IPS DF 4.7 (cell line): ENCODE measurements at regions not wholly inside any gene's neighbourhood (a gene's known extent, or its start where the extent isn't known, plus 50 kb on each side); places are given as distances from the start of the nearest gene placed in this dataset.
"Not testable (repeated sequence)": the region's sequence is repeated elsewhere in the genome, so short reads cannot be mapped to it uniquely, and the experiment has no call there.

Source experiments
- DNase-seq: peaks from one replicate; pipeline ENCODE4 v3.0.0-alpha.2; 2013; ENCODE audit warnings: low spot score; ENCODE audit errors: extremely low read depth

- DNase-seq = no peak
Measured at GRCh38 chr1:178572604-178573003, 59.7 kb downstream of the TEX35 start.

- DNase-seq = no peak
Measured at GRCh38 chr1:178573330-178573729, 60.4 kb downstream of the TEX35 start.

- DNase-seq = no peak
Measured at GRCh38 chr1:178574345-178574744, 61.4 kb downstream of the TEX35 start.

GRCh38 chr1:178575611-178576361, 62.9 kb downstream of the TEX35 start:
- no peak for DNase-seq

DNA sequence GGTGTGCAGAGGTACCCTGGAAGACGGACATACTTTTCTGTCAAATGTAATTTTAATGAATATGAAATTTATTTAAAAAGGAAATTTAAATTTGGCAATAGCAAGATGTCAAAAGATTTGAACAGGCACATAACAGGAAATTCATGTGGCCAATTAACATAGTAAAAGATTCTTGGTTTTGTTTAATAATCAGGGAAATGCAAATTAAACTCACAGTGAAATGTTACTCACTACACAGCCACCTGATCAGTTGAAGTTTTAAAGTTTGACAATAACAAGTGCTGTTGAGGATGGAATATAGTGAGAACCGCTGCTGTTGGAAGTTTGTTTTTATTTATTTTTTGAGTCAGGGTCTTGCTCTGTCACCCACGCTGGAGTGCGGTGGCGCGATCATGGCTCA, 63.9 kb downstream of the TEX35 start:
- DNase-seq = no peak

- DNase-seq = no peak
Measured at GRCh38 chr1:178577882-178578281, 65.0 kb downstream of the TEX35 start.

DNA sequence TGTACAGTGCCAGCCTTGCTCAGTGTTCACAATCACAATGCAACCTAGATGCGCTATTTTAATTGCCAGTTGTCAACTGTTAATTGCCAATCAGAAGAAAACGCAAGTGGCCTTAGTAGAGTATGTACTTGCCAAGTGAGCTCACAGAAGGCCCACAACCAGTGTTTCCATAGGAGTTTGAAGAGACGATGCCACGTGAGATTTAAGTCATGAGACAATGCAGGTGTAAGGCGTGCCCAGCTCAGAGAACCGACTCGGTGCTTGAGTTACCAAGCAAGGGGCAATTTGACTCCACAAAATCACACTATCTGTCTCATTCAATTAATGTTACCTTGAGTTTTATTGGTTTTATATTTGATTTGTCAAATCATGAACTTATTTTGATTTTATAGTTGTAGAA, 65.6 kb downstream of the TEX35 start:
- no peak for DNase-seq

DNA sequence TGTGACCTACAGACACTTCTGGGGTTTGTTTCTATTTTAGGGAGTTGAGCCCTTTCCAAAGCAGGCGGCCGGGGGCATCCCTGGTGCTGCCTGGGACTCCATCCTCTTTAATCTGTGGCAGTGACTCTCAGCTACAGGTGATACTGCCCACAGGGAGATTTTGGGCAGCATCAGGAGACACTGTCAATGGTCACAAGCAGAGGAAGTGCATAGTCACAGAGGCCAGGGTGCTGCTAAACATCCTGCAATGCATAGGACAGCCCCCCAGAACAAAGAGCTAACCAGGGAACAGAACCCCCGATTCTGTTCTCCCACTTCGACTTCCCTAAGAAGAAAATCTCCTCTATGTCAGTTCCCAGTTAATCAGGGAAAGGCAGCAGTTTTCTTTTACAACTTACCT, 66.2 kb downstream of the TEX35 start:
- DNase-seq = no peak

- DNase-seq = no peak
Measured at GRCh38 chr1:178579562-178579961, 66.7 kb downstream of the TEX35 start.

GRCh38 chr1:178580096-178580495, 67.2 kb downstream of the TEX35 start:
- DNase-seq = no peak

- no peak for DNase-seq
Measured at GRCh38 chr1:178580876-178581275, 68.0 kb downstream of the TEX35 start.

DNA sequence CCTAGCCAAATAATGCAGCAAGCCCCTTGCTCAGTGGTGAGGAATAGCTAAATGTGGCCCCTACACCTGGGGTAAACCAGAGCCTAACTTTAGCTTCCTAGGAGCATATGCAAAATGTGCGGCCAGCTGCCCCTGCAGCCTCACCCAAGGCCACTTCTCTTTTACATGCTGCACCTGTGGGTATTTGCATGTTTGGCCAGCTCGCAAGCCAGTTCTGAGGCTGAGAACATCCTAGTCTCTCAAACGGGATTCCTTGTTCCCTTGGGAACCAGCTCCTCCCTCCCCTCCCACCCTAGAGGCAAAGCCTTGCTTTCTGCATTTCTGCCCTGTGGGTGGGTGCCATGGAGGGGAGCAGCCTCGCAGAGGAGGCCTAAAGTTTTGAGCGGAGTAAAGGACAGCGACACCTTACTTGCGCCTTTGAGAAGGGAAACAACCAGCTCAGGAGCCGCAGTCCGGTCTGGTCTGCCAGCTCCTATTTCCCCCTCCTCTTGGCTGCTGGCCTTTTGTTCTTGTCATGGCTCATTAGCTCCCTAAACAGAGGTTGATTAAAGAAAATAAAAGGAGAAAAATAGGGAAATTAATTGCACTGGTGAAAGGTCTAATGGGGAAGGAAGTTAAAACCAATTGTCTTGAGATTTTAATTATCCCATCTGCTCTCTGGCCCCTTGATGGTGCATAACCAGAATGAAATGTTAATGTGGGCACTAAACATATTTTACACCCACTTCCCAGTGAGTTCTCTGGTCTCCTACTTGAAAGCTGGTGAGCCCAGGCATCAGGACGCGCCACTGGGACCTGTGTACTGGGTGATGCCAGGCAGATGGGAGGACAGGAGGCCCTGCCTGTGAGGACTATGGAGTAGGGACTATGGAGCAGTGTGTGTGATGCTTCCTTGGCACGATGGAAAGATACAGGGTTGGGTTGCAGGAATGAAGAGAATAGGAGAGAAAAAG, 68.7 kb downstream of the TEX35 start:
- DNase-seq = peak; percentile 46

DNA sequence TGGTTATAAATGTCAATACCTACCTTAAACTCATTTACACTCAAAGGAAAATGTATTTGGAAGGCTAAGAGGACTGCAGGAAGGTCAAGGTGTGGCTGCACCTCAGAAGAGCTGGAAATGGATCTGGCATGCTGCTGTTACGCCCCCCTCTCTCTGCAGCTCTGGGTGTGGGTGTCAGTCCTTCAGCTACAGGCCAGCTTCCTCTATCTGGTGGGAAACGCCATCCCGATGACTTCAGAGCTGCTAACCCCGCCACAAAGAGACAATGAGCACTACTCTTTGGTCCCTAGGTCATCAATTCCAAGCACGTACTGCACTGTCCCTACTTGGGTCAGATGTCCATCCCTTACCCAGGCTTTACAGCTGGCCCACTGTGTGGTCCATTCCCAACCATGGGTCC, 74.2 kb downstream of the TEX35 start:
- no peak for DNase-seq

DNA sequence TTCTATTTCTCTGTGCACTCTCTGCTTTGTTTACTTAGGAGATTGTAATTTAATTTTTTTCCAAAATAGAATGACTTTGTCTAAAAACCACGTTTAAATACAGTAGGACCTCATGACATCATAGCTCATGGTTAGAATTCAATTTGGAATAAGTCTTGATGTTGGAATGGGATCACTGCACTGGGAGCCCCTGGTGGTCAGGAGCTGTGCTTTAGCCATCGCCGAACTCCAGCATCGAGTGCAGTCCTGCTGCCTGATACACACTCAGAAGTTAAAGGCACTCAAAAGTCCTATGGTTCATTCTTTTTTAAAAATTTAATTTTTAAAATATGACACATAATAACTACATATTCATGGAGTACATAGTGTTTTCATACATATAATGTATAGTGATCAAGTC, 75.1 kb downstream of the TEX35 start:
- DNase-seq = no peak

- DNase-seq = not testable (repeated sequence)
Measured at GRCh38 chr1:178589042-178589441, 76.1 kb downstream of the TEX35 start.

GRCh38 chr1:178591811-178592210, 78.9 kb downstream of the TEX35 start:
- DNase-seq = not testable (repeated sequence)

DNA sequence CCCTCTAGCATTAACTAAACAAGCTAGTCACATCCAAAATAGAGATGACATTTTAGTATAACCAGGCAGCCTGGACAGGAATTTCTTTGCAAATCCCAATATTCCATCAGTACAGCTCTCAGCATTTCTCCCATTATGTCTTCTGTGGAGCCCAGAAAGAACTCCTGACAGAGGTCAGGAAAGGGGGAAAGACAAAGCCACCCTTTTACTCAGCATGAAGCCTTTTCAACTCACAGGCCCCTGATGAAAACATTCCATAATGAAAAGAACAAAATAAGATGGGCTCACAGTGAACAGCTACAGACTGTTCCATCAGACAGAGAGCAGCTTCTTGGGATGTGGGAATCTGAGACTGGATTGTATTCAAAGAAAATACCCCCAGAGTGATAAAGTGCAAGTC, 80.6 kb downstream of the TEX35 start:
- DNase-seq = no peak

DNA sequence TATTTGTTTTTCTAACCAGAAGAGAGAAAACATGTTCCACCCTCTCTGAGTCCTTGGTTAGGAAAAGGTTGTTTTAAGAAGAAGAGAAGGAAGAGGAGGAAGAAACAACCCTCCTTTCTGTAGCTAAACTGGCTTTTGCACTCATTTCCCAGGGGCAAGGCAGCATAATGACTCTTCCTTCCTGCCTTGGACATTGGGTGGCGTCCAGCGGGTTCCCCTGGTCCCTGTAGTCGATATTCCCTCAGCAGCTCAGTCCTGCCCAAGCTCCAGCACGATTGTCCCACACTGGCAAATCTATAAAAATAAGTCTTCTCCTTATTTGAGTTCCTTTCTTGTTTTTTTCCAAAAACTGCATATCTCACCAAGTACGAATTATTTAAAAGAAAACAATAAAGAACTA, 81.2 kb downstream of the TEX35 start:
- DNase-seq = no peak

DNA sequence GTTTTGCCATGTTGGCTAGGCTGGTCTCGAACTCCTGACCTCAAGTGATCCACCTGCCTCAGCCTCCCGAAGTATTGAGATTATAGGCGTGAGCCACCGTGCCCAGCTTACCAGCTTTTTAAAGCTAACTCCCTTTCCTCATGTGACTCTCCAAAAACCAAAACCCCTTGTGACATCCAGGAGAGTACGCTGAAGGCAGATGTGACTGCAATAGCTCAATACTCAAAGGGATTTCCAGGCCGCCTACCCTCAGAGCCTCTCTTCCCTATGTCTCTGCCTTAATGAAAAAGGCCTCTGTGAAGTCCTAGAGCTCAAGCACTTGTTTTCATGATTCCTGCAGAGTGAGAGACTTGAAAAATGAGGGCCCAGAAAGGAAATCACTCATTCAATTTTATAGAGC, 82.6 kb downstream of the TEX35 start:
- no peak for DNase-seq

- no peak for DNase-seq
Measured at GRCh38 chr1:178599087-178599486, 86.2 kb downstream of the TEX35 start.

- DNase-seq = no peak
Measured at GRCh38 chr1:178599745-178600144, 86.8 kb downstream of the TEX35 start.

DNA sequence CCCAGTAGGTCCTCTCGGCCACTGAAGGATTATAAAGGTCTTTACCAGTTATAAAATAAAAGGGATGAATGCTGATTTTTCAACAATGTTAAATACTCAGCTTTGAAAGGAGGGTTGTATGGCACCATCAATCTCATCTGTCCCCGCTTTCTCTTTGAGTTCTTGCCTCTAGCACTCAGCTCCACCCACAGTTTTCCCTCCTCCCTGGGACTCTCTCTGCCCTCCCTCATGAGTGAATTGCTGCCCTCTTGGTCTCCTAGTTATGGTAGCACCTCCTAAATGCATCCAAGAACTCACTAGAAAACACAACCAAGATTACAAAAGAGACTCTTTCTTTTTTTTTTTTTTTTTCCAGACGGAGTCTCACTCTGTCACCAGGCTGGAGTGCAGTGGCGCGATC, 91.0 kb downstream of the TEX35 start:
- DNase-seq = no peak

DNA sequence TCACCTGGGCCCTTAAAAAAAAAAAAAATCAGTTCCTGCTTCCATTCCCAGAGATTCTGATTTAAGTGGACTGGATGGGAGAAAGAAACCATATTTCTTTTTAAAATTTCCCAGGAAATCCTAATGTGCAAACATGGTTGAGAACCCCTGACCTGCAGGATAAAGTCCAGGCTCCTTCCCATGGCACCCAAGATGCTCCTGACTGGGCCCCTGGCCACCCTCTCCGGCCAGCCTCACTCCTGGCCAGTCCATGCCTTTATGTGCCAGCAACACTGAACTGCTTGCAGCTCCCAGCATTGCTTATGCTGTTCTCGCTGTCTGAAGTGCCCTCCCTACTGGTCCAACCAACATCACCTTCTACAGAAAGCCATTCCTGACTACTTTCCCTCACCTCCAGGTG, 93.9 kb downstream of the TEX35 start:
- no peak for DNase-seq
